RPMI8226 (cell line): ENCODE measurements at regions not wholly inside any gene's neighbourhood (a gene's known extent, or its start where the extent isn't known, plus 50 kb on each side); places are given as distances from the start of the nearest gene placed in this dataset.
A peak's percentile ranks its signal among the peaks of the same experiment; 100 is the strongest.

ENCODE experiments used
- DNase-seq: peaks from one replicate; pipeline ENCODE4 v3.0.0-alpha.2; 2015

DNA sequence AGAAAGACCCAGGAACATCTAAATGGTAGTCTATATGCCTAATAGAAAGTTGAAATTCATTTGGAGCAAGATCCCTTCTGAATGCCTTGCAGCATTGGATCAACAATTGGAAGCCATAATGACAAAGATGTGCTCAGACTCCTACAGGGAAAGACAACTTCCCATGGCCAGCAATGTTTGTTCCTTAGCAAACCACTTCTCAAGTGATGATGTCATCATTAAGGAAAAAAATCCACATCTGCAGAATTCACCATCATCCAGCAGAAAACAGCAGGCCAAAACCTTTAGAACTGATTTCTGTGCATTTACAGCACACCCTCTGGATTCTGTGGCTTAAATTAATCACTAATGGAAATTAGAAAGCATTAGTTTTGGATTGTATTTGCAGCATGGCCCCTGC lies 82.4 kb upstream of the ZIC3 start:
- no peak for DNase-seq

- DNase-seq, result no peak
These were observed 83.8 kb upstream of the ZIC3 start for GRCh38 chrX:137482136-137482535.

DNA sequence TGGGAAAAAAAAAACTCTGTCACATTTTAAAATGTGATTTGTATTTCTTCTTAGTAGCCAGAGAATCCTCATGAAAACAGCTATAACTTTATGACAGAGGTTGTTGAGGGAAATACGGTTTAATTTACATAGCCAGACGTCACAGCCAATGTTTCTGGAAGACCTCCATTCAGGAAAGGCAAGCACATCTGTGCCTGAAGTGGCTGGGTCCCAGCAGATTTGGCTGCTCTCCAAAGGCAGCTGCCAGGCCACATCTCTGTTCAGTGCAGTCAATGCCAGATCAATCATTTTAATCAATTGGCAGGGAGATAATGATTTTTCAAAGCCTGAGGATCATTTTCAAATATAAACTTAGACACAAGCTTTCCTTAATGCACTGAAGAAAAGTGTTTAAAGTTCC lies 86.5 kb upstream of the ZIC3 start:
- DNase-seq, result no peak

DNA sequence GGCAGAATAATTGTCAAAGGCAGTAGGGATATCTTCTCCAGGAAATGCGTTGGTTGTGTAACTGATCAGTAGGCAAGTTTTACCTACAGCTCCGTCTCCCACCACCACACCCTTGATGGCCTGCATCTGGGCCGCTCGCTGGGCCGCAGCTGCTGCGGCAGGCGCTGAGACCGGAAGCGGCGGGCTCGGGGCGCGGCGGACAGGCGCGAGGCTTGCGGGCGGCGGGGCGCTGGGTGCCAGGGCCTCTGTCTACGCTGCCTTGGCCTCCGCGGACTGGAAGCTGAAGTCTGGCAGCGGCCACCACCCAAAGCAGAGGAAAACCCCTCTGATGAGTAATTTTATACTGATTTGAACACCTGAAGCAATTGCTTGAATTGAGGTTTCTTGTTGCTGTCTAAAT lies 124.2 kb upstream of the ZIC3 start:
- no peak for DNase-seq

DNA sequence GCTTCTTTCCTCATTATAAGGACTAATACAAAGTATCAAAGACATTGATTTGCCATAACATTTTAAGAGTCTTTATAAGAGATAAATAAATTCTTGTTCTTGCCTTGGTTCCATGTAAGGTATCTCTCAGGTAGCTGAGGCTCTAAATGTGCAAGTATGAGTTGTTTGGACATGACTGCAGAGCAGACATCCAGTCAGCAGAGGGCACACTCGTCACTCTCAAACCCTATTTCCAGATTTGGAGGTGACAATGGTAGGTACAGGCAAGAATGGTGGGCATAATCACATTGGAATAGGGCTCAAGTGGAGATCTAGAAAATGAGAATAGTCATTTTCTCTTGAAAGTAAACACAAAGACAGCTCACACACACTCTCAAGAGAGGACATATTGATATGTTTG lies 133.3 kb upstream of the ZIC3 start:
- DNase-seq, result peak; percentile 11

DNA sequence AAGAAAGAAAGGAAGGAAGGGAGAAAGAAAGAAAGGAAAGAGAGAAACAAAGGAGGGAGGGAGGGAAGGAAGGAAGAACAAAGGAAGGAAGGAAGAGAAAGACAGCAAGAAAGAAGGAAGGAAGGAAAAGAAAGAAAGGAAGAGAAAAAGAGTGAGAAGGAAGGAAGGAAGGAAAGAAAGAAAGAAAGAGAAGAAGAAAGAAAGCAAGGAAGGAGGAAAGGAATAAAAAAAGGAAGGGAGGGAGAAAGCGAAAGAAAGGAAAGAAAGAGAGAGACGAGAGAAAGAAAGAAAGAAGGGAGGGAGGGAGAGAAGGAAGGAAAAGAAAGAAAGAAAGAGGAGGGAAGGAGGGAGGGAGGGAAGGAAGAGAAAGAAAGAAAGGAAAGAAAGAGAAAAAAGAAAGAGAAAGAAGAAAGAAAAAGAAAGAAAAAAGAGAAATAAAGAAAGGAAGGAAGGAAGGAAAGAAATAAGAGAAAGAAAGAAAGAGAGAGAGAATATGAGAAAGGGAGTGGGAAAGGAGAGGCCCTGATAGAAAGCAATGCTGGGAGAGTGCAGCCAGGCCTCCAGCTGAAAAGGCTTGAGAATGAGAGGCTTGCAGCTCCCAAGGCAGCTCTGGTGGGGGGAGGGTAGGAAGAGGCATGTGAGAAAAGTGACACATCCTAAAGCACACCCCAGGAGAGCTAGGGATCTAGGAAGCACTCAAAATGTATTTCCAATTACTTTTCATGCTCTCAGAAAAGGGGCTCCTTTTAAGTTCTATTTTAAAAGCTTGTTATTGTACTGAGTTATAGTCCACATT lies 134.0 kb upstream of the ZIC3 start:
- no peak for DNase-seq

- no peak for DNase-seq
These were observed 134.9 kb upstream of the ZIC3 start for GRCh38 chrX:137430984-137431475.

GRCh38 chrX:137430301-137430700 lies 135.6 kb upstream of the ZIC3 start:
- no peak for DNase-seq

DNA sequence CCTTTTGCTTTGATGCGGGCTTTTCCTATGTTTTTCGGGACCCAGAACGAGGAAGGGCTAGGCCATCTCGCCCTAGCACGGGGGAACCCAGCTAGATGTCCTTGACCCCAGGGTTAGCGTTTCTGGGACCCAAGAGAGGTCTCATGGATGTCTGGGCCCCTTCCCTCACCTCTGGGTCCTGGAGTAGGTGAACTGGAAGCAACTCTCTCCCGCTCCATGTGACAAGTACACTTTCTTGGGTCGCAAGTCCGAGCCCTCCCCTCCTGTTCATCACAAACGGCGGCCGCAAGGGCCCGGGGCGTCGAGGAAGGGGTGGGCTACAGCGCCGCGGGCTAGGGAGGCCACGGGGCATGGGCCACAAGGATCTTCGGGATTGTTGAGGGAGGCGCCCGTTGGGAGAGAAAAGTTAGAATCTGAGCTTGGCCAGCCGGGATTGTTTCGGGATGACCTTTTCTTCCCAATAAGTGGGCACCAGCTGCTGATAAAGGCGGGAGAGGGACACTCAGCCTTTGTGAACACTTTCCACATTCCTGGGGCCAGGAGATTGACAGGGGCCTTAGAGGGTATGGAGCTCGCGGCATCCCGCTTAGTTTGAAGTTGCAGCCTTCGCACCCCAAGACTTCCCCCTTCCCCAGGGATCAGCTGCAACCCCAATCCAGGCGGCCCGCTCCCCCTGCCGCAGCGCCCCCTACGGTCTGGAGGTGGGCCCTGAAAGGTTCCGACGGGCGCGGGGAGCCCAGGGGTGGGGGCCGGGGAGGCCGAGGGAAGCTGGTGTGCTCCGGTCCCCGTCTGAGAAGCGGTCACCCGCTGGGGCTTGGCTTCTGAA lies 136.9 kb upstream of the ZIC3 start:
- DNase-seq, result no peak

DNA sequence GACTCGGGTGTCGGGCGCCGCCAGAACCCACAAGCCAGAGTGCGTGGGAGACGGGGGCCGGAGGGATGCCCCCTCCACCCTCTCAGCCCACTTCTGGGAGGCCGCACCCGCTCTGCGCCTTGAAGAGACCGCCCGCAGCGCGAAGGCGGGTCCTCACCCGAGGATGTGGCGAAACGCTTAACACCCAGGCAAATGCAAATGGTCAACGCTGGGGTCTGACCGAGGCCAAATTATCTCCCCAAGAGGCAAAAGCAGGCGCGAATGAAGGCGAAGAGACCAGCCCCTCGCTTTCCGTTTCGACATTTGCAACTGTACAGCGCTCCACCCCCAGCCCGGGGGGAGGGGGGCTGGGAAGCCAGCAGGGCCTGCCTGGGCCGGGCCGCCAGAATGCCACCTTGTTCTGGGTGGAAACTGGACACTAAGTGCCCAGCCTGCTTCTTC lies 137.7 kb upstream of the ZIC3 start:
- no peak for DNase-seq

- no peak for DNase-seq
These were observed 138.1 kb upstream of the ZIC3 start for GRCh38 chrX:137427816-137428215.

DNA sequence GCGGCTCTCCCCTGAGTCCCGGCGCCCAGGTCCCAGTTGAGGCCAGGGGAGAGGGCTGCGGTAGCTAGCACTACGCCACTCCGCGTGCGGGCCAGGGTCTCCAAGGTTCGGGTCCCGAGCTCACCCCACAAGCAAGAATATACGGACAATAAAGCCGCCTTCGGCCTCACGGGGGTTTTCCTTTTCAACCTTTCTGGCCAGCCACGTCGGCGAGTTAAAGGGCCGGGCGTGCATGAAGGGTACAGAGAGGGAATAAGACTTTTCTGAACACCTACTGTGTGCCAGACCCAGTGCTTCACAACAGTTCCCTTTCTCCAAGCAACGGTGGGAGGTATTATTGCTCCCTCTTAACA lies 138.5 kb upstream of the ZIC3 start:
- no peak for DNase-seq

GRCh38 chrX:137426695-137427425 lies 139.1 kb upstream of the ZIC3 start:
- DNase-seq, result no peak

GRCh38 chrX:137425986-137426385 lies 139.9 kb upstream of the ZIC3 start:
- no peak for DNase-seq

DNA sequence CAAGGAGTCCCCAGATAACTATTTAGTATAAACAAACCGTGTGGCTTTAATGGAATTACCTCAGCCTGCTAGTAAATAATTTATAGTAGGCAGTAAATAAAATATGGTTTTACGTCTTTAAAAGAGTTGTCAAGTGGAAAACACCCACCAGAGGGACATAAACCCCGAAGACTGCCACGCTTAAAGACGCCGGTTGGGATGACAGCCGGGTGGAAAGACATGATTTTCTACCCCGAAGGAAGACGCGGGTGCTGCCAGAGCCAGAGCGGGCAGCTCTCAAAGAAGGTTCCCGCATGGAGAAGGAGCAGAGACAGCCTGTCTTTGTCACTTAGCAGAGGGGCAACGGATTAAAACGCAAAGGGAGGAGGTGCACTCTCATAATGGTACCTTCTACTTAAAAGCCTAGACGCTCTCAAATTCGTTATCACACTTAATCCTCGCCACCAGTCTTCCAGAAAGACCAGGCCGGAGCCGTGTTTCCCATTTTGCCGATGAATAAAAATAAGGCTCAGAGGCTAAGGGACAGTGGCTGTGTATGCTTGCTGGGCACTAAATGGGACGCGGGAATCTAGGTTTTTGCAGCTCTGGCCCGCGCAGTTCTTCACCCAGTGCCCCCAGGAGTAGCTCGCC lies 140.5 kb upstream of the ZIC3 start:
- no peak for DNase-seq

DNA sequence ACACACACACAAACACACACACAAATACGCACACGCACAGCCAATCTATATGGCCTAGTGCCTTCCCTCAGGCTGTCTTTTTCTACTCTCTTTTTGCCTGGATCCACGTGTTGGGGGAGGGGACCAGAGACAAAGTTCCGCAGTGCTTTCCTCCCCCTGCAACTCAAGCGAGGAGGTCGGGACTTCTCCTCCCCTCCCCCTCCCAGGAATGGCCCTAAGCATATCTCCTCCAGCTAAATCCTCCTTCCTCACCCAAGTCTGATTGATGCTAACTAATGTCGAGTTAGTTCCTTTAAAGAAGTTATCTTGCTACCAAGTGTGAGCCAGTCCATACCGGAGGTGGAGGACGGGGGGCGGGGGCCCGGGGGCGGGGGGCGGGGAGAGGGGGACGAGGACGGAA lies 141.2 kb upstream of the ZIC3 start:
- DNase-seq, result no peak

DNA sequence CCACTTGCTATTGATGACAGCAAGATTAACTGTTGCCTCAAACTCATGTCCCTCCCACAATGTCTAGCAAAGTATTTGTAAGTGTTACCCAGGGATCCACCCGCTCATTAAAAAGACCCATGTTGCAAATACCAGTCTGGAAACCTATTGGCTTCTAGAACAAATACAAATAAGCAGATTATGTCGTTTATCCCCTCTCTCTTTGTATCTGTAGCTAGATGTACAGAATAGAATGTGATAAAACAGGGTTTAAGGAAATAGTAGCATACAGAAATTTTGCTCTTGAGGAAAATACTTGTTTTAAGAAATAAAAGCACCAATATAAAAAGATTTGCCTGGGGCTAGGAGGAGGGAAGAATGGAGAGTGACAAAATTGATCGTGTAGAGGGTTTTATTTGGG lies 142.7 kb upstream of the ZIC3 start:
- no peak for DNase-seq

DNA sequence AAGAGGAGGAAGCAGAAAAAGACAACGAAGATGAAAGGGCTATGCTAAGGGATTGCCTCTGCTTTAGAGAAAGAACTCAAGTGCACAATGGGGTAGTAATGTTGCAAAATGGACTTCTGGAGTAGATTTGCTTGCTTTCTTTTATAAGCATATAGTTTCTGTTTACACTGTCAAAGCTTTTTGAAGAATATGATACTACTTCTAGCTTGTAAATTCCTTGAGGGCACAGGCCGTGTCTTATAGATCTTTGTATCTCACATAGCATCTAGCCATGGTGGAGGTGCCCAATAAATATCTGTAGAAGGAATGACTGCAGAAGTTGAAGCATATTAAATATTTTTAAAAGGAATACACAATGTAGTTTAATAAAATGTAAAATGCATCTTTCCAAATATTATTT lies 147.8 kb upstream of the ZIC3 start:
- DNase-seq, result no peak

- no peak for DNase-seq
These were observed 152.7 kb upstream of the ZIC3 start for GRCh38 chrX:137413190-137413589.

GRCh38 chrX:137405449-137406140 lies 160.3 kb upstream of the ZIC3 start:
- DNase-seq, result no peak

GRCh38 chrX:137401092-137401491 lies 164.8 kb upstream of the ZIC3 start:
- no peak for DNase-seq

DNA sequence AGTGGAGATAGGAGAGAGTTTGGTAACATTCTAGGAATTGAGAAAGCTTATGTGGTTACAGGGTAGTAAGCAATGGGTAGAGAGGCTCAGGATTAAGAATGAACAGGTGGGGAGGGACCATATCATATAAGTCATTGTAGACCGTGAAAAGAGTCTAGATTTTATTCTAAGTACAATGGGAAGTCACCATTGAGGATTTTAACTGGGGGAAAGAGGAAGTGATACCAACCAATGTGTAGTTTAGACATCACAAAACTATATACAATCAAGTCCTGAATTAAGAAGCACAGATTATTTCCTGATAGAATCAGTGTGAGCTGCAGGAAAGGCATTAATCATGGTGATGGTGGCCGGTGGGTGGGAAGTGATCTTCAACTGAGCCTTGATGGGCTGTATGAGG lies 178.3 kb upstream of the ZIC3 start:
- DNase-seq, result no peak
